SKM-1 (cell line): ENCODE measurements at regions not wholly inside any gene's neighbourhood (a gene's known extent, or its start where the extent isn't known, plus 50 kb on each side); places are given as distances from the start of the nearest gene placed in this dataset.
"Not testable (repeated sequence)": the region's sequence is repeated elsewhere in the genome, so short reads cannot be mapped to it uniquely, and the experiment has no call there.

Source experiments
- DNase-seq: peaks from one replicate; lab custom pipeline; 2025; ENCODE audit not compliant: unreplicated experiment; lab: John Stamatoyannopoulos, UW

- DNase-seq = no peak
Observed at GRCh38 chr2:82226441-82226840, 1921.9 kb upstream of the LRRTM1 start.

DNA sequence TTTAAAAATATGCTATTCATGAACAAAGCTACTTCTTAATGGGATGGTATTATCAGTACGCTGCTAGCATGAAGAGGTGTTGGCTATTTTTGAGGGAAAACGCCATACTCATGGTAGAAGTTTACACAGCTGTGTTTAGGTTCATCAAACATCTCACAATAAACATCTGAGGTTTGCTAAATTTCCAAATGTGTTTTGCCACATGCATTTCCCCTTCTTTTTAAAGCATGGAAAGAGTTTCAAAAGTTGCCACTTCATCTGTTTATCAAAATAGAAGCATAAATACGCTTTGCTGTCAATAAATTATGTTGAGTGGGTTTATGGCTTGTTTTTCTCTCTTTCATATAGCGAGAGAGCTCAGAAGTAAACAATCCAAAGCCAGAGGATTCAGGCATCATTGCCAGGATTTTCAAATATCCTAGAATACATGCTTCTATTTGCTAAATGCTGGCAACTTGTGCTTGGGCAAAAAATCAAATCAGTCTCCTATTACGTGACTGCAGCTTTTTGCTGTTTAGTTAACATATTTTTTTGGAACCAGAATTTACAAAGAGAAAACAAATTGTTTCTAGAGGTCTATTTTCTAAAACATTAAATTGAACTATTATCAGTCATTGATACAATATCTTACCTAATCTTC, 1919.9 kb upstream of the LRRTM1 start:
- no peak for DNase-seq

DNA sequence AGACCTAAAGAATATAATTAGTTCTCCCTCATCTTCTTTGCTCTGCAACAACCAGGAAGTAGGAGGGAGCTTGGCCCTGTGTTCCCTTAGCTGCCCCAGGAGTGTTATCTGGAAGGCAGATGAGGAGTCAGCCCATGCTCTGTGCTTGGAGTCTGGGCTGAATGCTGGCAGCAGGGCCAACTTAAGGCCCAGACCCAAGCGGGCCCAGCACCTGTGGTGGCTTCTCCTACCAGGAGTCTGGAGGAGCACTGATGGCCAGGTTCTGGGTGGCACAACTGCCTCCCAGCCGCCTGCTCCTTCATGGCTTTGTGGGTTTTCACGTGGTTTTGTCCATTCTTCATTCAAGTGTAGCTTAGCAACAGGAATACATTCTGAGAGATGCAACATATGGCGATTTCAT, 1910.7 kb upstream of the LRRTM1 start:
- no peak for DNase-seq

GRCh38 chr2:82199493-82199852, 1894.9 kb upstream of the LRRTM1 start:
- no peak for DNase-seq

DNA sequence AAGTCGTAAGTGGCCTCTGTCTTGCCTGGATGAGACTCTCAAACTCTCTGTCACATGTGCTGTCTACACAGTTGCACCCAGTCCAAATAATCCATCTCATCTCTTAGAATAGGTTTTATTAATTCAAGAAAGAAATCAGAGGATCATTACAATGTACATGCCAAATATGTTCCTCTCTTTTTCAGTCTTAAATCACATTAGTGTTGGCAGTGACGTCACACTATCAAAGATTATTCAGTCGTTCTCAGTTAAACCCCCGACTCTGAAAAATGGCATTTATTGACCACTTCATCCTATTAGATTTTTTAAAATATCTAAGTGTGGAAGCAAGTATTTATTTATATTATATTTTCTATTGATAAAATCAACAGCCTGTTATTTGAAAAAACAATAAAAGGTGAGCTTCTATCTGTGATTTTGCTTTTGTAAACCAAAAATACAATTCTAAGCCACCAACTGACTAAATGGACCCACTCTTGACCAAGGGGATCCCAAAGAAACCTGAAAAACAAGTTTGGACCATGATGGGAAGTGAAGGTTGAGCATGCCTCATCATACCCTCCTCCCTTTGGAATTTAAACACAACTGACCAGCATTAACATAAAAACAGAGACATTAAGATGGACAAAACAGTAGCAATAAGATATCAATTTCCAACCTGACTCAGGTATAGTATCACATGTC, 1894.4 kb upstream of the LRRTM1 start:
- no peak for DNase-seq

DNA sequence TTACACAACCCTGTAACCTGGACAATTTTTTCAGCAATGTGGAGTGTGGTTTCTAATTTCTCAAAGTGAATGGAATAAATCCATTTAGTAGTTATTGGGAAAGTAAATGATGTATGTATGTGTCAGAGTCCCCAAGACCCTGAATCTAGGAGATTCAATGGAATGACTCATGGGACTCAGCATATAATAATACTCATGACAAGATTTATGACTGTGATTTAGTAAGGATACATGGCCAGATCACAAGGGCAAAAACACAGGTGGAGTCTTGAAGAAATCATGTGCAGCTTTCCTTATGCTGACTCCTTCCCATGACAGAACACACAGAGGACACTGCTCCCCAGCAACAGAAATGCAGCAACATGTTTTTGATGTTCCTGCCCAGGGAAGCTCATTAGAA, 1877.7 kb upstream of the LRRTM1 start:
- no peak for DNase-seq

DNA sequence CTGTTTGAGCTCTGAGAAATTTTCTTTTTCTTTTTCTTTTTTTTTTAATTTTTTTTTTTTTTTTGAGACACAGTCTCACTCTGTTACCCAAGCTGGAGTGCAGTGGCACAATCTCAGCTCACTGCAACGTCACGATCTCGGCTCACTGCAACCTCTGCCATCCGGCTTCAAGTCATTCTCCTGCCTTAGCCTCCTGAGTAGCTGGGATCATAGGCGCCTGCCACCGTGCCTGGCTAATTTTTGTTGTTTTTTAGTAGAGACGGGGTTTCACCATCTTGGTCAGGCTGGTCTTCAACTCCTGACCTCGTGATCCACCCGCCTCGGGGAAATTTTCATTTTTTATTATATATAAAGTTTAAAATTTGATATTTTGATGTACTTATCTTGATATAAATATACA, 1870.7 kb upstream of the LRRTM1 start:
- DNase-seq = not testable (repeated sequence)

- DNase-seq = no peak
Observed at GRCh38 chr2:82172483-82172882, 1867.9 kb upstream of the LRRTM1 start.

GRCh38 chr2:82169379-82169778, 1864.8 kb upstream of the LRRTM1 start:
- no peak for DNase-seq

DNA sequence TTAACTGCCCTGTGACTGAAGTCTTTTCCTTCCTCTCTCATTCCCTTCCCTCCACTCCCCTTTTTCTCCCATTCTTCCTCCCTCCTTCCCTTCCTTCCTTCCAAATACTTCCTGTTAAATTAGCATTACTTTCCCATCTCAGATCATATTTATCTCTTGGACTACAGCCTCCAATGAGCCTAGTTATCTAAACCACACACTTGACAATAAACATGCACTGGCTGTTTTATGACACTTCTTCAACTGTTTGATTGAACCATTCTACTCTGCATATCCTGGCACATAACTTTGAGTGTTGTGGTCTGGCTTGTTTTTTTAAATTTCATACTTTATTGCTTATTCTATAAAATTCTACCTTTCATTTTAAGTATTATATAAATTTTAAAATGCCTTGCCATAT, 1860.8 kb upstream of the LRRTM1 start:
- DNase-seq = no peak

DNA sequence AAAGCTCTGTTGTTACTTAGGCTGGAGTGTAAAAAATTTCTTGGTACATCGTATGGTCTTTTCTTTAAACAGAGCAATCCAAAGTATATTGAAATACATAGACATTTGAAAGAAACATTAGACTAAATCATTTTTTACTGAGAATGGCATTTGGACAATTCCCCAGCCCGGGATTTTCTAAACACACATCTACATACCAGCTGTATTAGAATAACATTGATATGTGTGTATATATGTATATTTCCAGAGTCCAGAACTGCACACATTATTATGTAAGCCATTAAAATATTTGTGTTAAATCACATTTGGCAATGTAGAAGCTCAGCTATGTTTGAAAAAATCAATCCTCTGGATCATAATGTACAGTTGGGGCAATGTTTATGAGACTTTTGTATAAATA, 1853.6 kb upstream of the LRRTM1 start:
- DNase-seq = no peak

- no peak for DNase-seq
Observed at GRCh38 chr2:82155469-82155868, 1850.9 kb upstream of the LRRTM1 start.

- no peak for DNase-seq
Observed at GRCh38 chr2:82143343-82143742, 1838.8 kb upstream of the LRRTM1 start.

GRCh38 chr2:82139979-82140611, 1835.5 kb upstream of the LRRTM1 start:
- no peak for DNase-seq

DNA sequence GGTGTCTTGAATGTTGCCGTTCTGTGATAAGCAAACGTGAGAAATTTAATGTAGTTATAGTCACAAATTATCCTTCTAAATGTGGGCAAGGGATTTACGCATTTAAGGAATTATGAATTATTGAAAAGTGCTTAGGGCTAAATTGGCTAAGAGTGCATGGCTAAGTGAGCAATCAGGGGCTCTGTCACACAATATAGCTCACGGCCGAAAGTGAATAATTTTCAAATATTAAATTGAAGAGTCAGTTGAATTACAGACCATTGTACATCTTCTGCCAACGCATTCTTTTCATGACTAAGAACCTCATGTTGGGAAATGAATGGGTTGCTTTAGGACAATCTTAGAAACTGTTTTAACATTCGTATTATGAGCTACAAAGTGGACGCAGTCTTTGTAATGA, 1832.9 kb upstream of the LRRTM1 start:
- no peak for DNase-seq

DNA sequence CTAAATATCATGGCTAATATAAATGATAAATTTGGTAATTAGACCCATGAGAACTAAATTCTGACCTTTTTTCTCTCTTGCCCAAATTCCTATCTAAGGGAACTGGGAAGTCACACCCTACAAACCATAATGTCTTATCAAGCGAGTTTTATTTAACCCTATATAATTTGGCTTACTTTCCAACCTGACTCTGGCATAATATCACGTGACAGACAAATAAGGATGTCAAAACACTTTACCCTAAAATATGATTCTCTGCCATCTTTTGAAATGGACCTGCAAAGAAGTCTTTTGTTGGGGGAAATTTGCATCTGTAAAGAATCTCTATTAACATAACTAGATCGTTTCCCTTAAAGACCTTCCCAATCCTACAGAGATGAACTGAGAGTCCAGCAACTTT, 1823.5 kb upstream of the LRRTM1 start:
- DNase-seq = no peak

- no peak for DNase-seq
Observed at GRCh38 chr2:82124629-82125028, 1820.1 kb upstream of the LRRTM1 start.

DNA sequence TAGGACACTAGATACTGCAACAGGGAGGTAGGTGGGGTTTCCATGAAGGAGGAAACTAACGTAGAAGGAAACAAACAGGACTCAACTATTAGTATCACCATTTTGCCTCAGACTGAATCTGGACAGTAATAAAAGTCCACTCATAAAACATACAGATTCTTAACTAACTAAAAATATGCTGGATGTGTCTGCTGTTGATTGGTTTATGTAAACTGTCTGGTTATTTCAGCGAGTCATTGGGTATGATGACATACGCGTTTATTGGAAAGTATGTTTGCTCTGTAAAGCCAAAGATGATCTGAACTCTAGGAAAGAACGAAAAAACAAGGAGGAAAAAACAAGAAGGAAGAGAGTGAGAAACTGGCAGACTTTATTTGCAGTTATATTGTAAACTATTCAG, 1816.1 kb upstream of the LRRTM1 start:
- DNase-seq = no peak

GRCh38 chr2:82120115-82120514, 1815.6 kb upstream of the LRRTM1 start:
- DNase-seq = no peak

DNA sequence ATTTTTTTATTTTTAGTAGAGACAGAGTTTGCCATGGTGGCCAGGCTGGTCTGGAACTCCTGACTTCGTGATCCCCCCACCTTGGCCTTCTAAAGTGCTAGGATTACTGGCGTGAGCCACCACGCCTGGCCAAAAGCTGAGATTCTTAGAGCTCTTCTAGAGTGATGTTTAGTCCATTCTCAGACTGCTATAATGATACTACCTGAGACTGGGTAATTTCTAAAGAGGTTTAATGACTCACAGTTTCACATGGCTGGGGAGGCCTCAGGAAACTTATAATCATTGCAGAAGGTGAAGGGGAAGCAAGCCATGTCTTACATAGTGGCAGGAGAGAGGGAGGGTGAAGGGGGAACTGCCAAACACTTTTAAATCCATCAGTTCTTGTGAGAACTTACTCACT, 1804.9 kb upstream of the LRRTM1 start:
- no peak for DNase-seq

GRCh38 chr2:82098617-82099016, 1794.1 kb upstream of the LRRTM1 start:
- DNase-seq = no peak

- DNase-seq = no peak
Observed at GRCh38 chr2:82089518-82089917, 1785.0 kb upstream of the LRRTM1 start.
